CD14-positive monocyte (primary cell): ENCODE measurements at regions not wholly inside any gene's neighbourhood (a gene's known extent, or its start where the extent isn't known, plus 50 kb on each side); places are given as distances from the start of the nearest gene placed in this dataset.

Source experiments
- DNase-seq, 3 donors: peaks; one replicate each; pipeline ENCODE4 v3.0.0-alpha.2; 2011 to 2022
- H2AFZ ChIP-seq: 2 replicates; pipeline ENCODE4 v1.6.0; 2012; ENCODE audit warnings: mild to moderate bottlenecking, low read depth, low read length, inconsistent platforms; ENCODE audit not compliant: insufficient read depth, poor library complexity, severe bottlenecking
- H3K27ac ChIP-seq, 2 donors: 1 replicate in 1 of 2; 2 replicates in 1 of 2; pipeline ENCODE4 v1.5.1; 2012 to 2013; ENCODE audit warnings: low read length in 2 of 2, control low read depth in 1 of 2, inconsistent platforms in 1 of 2, low read depth in 1 of 2, mild to moderate bottlenecking in 1 of 2
- H3K27me3 ChIP-seq, 2 donors: one replicate each; pipeline versions ENCODE4 v1.6.0 to v1.6.1; 2011 to 2013; ENCODE audit warnings: low read length in 2 of 2; ENCODE audit not compliant: control insufficient read depth in 2 of 2, insufficient read depth in 2 of 2
- H3K36me3 ChIP-seq, 2 donors: replicated peaks in 1 of 2; 1 replicate in 1 of 2; 2 replicates in 1 of 2; pipeline versions ENCODE4 v1.5.1 to v1.6.1; 2012 to 2013; ENCODE audit warnings: low read length in 2 of 2, control low read depth in 1 of 2, inconsistent platforms in 1 of 2, mild to moderate bottlenecking in 1 of 2; ENCODE audit not compliant: insufficient read depth in 2 of 2, control insufficient read depth in 1 of 2
- H3K4me1 ChIP-seq, 2 donors: 1 replicate in 1 of 2; 2 replicates in 1 of 2; pipeline versions ENCODE4 v1.5.1 to v1.6.1; 2012 to 2013; ENCODE audit warnings: low read length in 2 of 2, control low read depth in 1 of 2, inconsistent platforms in 1 of 2, mild to moderate bottlenecking in 1 of 2, moderate library complexity in 1 of 2; ENCODE audit not compliant: insufficient read depth in 2 of 2, control insufficient read depth in 1 of 2
- H3K4me2 ChIP-seq: replicated peaks from 2 replicates; pipeline ENCODE3; 2012; ENCODE audit warnings: low read length, moderate library complexity, mild to moderate bottlenecking; ENCODE audit not compliant: poor library complexity, severe bottlenecking; ENCODE audit errors: extremely low read depth
- H3K4me3 ChIP-seq, 3 experiments: fragments of 200-600 bp in 1 of 3; sonication (generic) in 1 of 3; replicated peaks in 1 of 3; 1 replicate in 2 of 3; 2 replicates in 1 of 3; pipeline ENCODE4 v1.5.1; 2011 to 2013; ENCODE audit warnings: low read length in 3 of 3, mild to moderate bottlenecking in 3 of 3, control low read depth in 2 of 3, low read depth in 2 of 3, inconsistent platforms in 1 of 3, moderate library complexity in 1 of 3
- H3K79me2 ChIP-seq: 2 replicates; pipeline ENCODE4 v1.6.0; 2012; ENCODE audit warnings: mild to moderate bottlenecking, control low read depth, inconsistent platforms, low read length, moderate library complexity; ENCODE audit not compliant: insufficient read depth
- H3K9ac ChIP-seq: 2 replicates; pipeline ENCODE4 v1.6.0; 2017; ENCODE audit warnings: low read length, mild to moderate bottlenecking; ENCODE audit not compliant: insufficient read depth, poor library complexity, severe bottlenecking
- H3K9me3 ChIP-seq, 2 donors: replicated peaks in 1 of 2; 1 replicate in 1 of 2; 2 replicates in 1 of 2; pipeline versions ENCODE4 v1.5.1 to v1.6.1; 2012 to 2013; ENCODE audit warnings: low read length in 2 of 2, control low read depth in 1 of 2; ENCODE audit not compliant: control insufficient read depth in 1 of 2, insufficient read depth in 1 of 2
- H4K20me1 ChIP-seq: 2 replicates; pipeline ENCODE4 v1.6.0; 2012; ENCODE audit warnings: mild to moderate bottlenecking, low read length, control low read depth, moderate library complexity; ENCODE audit not compliant: insufficient read depth
- H3K27ac Mint-ChIP-seq, 7 donors: one replicate each; pipeline ENCODE4 v1.8.0; 2020; ENCODE audit warnings: mild to moderate bottlenecking in 7 of 7, mixed read lengths in 7 of 7, moderate library complexity in 6 of 7, inconsistent platforms in 2 of 7
- H3K27me3 Mint-ChIP-seq, 3 donors: one replicate each; pipeline ENCODE4 v1.8.0; 2021 to 2022; ENCODE audit warnings: low read depth in 3 of 3, mild to moderate bottlenecking in 3 of 3, mixed read lengths in 3 of 3, moderate library complexity in 3 of 3, inconsistent platforms in 1 of 3
- H3K36me3 Mint-ChIP-seq, 2 donors: one replicate each; pipeline ENCODE4 v1.8.0; 2020; ENCODE audit warnings: mixed read lengths in 2 of 2, inconsistent platforms in 1 of 2, mild to moderate bottlenecking in 1 of 2
- H3K4me1 Mint-ChIP-seq: one replicate; pipeline ENCODE4 v1.8.0; 2020; ENCODE audit warnings: mild to moderate bottlenecking, mixed read lengths
- H3K4me3 Mint-ChIP-seq, 2 donors: one replicate each; pipeline ENCODE4 v1.8.0; 2020; ENCODE audit warnings: mild to moderate bottlenecking in 2 of 2, mixed read lengths in 2 of 2, moderate library complexity in 1 of 2
- H3K9me3 Mint-ChIP-seq, 7 donors: one replicate each; pipeline ENCODE4 v1.8.0; 2020 to 2022; ENCODE audit warnings: mixed read lengths in 7 of 7, mild to moderate bottlenecking in 6 of 7, moderate library complexity in 6 of 7, inconsistent platforms in 2 of 7
- WGBS: methylation state at CpG from one replicate; pipeline ENCODE4 v1.1.5; 2013; ENCODE audit warnings: missing lambda C conversion rate; ENCODE audit not compliant: insufficient coverage; 5-methylcytosine and 5-hydroxymethylcytosine counted together
- intact Hi-C, 2 donors: fragments of 100-400 bp; cut with micrococcal nuclease; formaldehyde crosslinking; loops; one replicate each; pipeline versions ENCODE4 v1.15.0 to v1.15.1; 2023
- TF ChIP-seq, protein P1 (sequence below): fragments of 200-600 bp; IDR thresholded peaks from one replicate; pipeline ENCODE4 v1.8.0; 2022; ENCODE audit warnings: antibody characterized with exemption, mild to moderate bottlenecking

DNA sequence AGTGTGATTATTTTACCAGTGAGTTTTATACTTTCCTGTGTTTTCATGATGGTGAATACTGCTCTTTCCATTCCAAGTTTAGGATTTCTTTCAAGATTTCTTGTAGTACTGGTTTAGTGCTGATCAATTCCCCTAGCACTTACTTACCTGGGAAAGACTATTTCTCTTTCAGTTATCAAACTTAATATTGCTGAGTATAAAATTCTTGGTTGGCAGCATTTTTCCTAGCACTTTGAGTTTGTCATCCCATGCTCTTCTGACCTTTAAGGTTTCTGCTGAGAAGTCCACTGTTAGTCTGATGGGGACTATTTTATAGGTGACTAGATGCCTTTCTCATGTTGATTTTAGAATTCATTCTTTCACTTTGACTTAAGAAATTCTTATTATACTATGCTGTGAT is 842.8 kb upstream of the CITED2 start:
- no peak overlapping the region for H3K27ac Mint-ChIP-seq
- Histone ChIP-seq H3K79me2 (no peaks in the 10 kb centered on the region), H3K9ac (no peak overlapping the region), H3K4me2 (no peak overlapping the region), H3K4me3 (no peak overlapping the region), H3K36me3 (no peaks in the 10 kb centered on the region), H3K27me3 (no peaks in the 10 kb centered on the region), H4K20me1 (no peaks in the 10 kb centered on the region), H3K4me1 (no peaks in the 10 kb centered on the region), H3K27ac (no peak overlapping the region), H3K9me3 (peaks cover 11 to 19% of the 10 kb centered on the region in 2 donors), H2AFZ (no peak overlapping the region)
- no peaks in the 10 kb centered on the region for H3K36me3 Mint-ChIP-seq
- H3K4me3 Mint-ChIP-seq = no peak overlapping the region
- H3K4me1 Mint-ChIP-seq = no peaks in the 10 kb centered on the region
- TF ChIP-seq, protein P1, sequence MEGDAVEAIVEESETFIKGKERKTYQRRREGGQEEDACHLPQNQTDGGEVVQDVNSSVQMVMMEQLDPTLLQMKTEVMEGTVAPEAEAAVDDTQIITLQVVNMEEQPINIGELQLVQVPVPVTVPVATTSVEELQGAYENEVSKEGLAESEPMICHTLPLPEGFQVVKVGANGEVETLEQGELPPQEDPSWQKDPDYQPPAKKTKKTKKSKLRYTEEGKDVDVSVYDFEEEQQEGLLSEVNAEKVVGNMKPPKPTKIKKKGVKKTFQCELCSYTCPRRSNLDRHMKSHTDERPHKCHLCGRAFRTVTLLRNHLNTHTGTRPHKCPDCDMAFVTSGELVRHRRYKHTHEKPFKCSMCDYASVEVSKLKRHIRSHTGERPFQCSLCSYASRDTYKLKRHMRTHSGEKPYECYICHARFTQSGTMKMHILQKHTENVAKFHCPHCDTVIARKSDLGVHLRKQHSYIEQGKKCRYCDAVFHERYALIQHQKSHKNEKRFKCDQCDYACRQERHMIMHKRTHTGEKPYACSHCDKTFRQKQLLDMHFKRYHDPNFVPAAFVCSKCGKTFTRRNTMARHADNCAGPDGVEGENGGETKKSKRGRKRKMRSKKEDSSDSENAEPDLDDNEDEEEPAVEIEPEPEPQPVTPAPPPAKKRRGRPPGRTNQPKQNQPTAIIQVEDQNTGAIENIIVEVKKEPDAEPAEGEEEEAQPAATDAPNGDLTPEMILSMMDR = no peak
- peaks cover 14 to 26% (median 20%) of the 10 kb centered on the region in 7 donors for H3K9me3 Mint-ChIP-seq
- intact Hi-C loops = no loop called here
- no peaks in the 10 kb centered on the region for H3K27me3 Mint-ChIP-seq
- DNase-seq = no peak

DNA sequence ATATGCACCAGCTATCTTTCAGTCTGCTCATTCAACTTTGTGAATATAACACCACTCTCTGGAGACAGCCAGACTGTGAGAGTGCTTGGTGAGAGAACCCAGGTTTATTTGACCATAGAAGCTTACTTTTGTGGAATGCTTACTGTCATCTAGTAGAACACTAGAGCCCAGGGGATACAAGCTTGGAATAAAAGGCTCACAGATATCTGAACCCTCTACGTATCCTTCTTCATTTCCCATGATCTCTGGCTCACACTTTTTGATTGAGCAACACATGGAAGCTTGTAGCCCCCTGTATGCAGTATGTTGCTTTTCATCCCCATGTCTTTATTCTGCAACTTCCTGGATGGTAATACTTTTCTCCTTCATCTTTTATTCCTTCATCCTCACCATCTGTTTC is 835.3 kb upstream of the CITED2 start:
- no peak for DNase-seq
- TF ChIP-seq, protein P1 = no peak
- WGBS = 82% methylated on average over 1 of the region's 1 CpG
- Histone ChIP-seq H3K9ac (no peak overlapping the region), H3K27me3 (no peaks in the 10 kb centered on the region), H3K27ac (no peak overlapping the region), H3K4me1 (no peaks in the 10 kb centered on the region), H3K36me3 (no peaks in the 10 kb centered on the region), H2AFZ (no peak overlapping the region), H3K9me3 (peaks cover 0 to 8% of the 10 kb centered on the region in 2 donors), H3K79me2 (no peaks in the 10 kb centered on the region), H3K4me2 (no peak overlapping the region), H3K4me3 (no peak overlapping the region), H4K20me1 (no peaks in the 10 kb centered on the region)
- no peaks in the 10 kb centered on the region for H3K4me1 Mint-ChIP-seq
- H3K27me3 Mint-ChIP-seq = no peaks in the 10 kb centered on the region
- H3K27ac Mint-ChIP-seq = no peak overlapping the region
- peaks cover 0 to 10% (median 3%) of the 10 kb centered on the region in 7 donors for H3K9me3 Mint-ChIP-seq
- intact Hi-C loops = no loop called here
- H3K36me3 Mint-ChIP-seq = no peaks in the 10 kb centered on the region
- H3K4me3 Mint-ChIP-seq = no peak overlapping the region
